Bronchial epithelial cell (primary cell): ENCODE measurements at regions not wholly inside any gene's neighbourhood (a gene's known extent, or its start where the extent isn't known, plus 50 kb on each side); places are given as distances from the start of the nearest gene placed in this dataset.
A peak's percentile ranks its signal among the peaks of the same experiment; 100 is the strongest.

Source experiments
- DNase-seq: peaks from one replicate; pipeline ENCODE4 v3.0.0-alpha.2; 2010; ENCODE audit warnings: low read depth
- FAIRE-seq: peaks from 2 replicates; lab custom pipeline; 2011; peaks lifted over from hg19 to GRCh38; lab: Jason Lieb, UNC
- H3K27me3 ChIP-seq: 2 replicates; pipeline ENCODE4 v1.5.1; 2011; ENCODE audit warnings: low read length; ENCODE audit not compliant: control insufficient read depth, insufficient read depth
- H3K36me3 ChIP-seq: 2 replicates; pipeline ENCODE4 v1.5.1; 2011; ENCODE audit warnings: low read length; ENCODE audit not compliant: control insufficient read depth, insufficient read depth
- H3K4me3 ChIP-seq: 2 replicates; pipeline ENCODE4 v1.5.1; 2011; ENCODE audit warnings: mild to moderate bottlenecking, low read depth, low read length, control low read depth
- CTCF ChIP-seq: IDR thresholded peaks from 2 replicates; pipeline ENCODE4 v1.5.1; 2011; ENCODE audit warnings: mild to moderate bottlenecking, moderate library complexity, low read length, control low read depth, inconsistent platforms; ENCODE audit not compliant: insufficient read depth, severe bottlenecking

DNA sequence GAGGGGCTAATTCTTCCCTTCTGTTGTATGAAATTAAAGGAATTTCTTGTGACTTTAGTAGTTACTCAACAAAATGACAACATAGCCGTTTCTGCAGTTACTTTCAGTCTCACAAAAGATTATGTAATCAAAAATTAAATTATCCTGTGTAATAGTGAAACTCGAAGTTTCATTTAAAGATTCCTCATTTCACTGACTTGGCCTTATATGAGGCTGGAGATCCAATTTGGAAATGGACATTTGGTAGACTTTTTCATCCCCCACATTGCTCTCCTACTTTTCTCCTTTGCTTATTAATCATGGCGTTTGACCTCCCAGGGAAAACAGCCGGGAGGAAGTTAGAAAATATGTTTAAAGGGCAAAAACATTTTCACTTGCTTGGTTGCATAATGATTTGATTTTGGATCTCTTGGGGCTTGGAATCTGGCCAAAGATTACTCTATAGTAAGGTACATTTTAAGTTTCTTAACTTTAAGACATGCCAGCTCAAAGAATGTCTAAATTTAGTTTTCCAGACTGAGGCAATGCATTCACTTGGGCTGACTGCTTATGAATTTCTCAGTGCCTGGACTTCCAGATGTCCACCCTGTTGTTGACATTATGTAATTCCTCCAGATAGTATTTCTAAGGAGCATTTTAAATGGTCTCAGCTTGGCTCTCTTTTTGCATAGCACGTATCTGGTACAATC is 1364.9 kb upstream of the MIR17HG start:
- H3K27me3 ChIP-seq: no peaks in the 10 kb centered on the region
- no peaks in the 10 kb centered on the region for H3K36me3 ChIP-seq
- H3K4me3 ChIP-seq: no peak overlapping the region
- no peak for FAIRE-seq
- TF ChIP-seq CTCF: no peak
- DNase-seq: peak; percentile 1

GRCh38 chr13:89988206-89988605 is 1359.3 kb upstream of the MIR17HG start:
- no peaks in the 10 kb centered on the region for H3K36me3 ChIP-seq
- H3K4me3 ChIP-seq: no peak overlapping the region
- DNase-seq (no peak), FAIRE-seq (no peak)
- no peak for TF ChIP-seq CTCF
- no peaks in the 10 kb centered on the region for H3K27me3 ChIP-seq

DNA sequence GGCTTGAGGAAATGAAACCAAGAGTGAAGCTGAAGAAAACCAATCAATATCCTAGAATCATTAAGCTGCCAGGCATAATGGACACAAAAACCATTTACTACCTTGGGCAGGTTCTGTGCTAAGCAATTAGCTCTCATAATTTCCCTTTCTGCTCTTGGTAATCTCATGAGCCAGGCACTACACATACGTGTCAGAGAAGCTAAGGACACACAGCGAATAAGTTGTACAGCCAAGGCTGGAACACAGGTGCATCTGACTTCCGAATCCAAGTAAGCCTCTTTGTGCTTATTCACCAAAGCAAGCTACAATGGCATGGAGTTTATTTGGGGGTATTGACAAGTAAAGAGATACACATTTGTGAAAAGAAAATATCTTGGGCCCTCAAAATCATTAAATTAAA is 1343.9 kb upstream of the MIR17HG start:
- no peaks in the 10 kb centered on the region for H3K27me3 ChIP-seq
- FAIRE-seq: no peak
- no peak overlapping the region for H3K4me3 ChIP-seq
- DNase-seq: no peak
- no peak for TF ChIP-seq CTCF
- H3K36me3 ChIP-seq: no peaks in the 10 kb centered on the region

- Histone ChIP-seq H3K36me3 (no peaks in the 10 kb centered on the region), H3K27me3 (no peaks in the 10 kb centered on the region), H3K4me3 (no peak overlapping the region)
- DNase-seq (no peak), FAIRE-seq (no peak)
- no peak for TF ChIP-seq CTCF
These were observed 1338.8 kb upstream of the MIR17HG start for GRCh38 chr13:90008707-90009149.

- Histone ChIP-seq H3K36me3 (no peaks in the 10 kb centered on the region), H3K27me3 (no peaks in the 10 kb centered on the region), H3K4me3 (no peak overlapping the region)
- no peak for TF ChIP-seq CTCF
- DNase-seq: no peak
- no peak for FAIRE-seq
These were observed 1333.4 kb upstream of the MIR17HG start for GRCh38 chr13:90014038-90014437.
